ENCODE measurements at regions not wholly inside any gene's neighbourhood (a gene's known extent, or its start where the extent isn't known, plus 50 kb on each side); places are given as distances from the start of the nearest gene placed in this dataset.

DNA sequence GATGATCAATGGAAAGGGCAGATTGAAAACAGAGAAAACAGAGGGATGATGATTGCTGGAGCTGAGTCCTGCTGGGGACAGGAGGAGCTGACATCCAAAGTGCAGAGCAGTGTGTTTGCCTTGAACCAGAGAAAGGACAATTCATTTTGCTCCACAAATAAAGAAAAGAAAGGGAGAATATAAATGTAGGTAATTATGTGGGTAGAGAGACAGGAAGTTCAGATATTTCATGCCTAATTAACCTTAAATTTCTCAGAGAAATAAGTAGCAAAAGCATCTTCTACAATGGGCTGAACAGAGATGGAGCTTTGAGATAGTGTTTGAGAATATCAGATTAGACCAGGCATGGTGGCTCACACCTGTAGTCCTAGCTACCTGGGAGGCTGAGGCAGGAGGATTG, 93.2 kb downstream of the TNFSF18 start:
- DNase-seq = no peak
- ATAC-seq (ENCODE audit: low read depth in 2 of 2) = no peak
- Mint-ChIP-seq H3K9me3 (peaks cover 0 to 3% (median 0%) of the 10 kb centered on the region in 7 donors), H3K27me3 (peaks cover 17% of the 10 kb centered on the region), H3K4me3 (no peak overlapping the region), H3K36me3 (no peaks in the 10 kb centered on the region), H3K4me1 (peaks cover 0 to 2% (median 0%) of the 10 kb centered on the region in 4 donors), H3K27ac (no peak overlapping the region)
- Histone ChIP-seq H3K36me3 (ENCODE audit: control insufficient read depth, insufficient read depth, low read length) (no peaks in the 10 kb centered on the region), H3K27ac (ENCODE audit: insufficient read depth, low read length, poor library complexity, severe bottlenecking) (no peak overlapping the region), H3K9me3 (ENCODE audit: control insufficient read depth in 2 of 2, low read length in 2 of 2) (no peaks in the 10 kb centered on the region), H3K4me3 (ENCODE audit: low read depth, low read length) (no peak overlapping the region), H3K4me1 (ENCODE audit: control insufficient read depth, insufficient read depth, low read length, poor library complexity, severe bottlenecking) (no peaks in the 10 kb centered on the region), H3K27me3 (ENCODE audit: control insufficient read depth, insufficient read depth, low read length) (peaks cover 2% of the 10 kb centered on the region)

GRCh38 chr1:172959571-172959970, 91.2 kb downstream of the TNFSF18 start:
- Mint-ChIP-seq H3K27me3 (peaks cover 17% of the 10 kb centered on the region), H3K27ac (no peak overlapping the region), H3K9me3 (peaks cover 0 to 3% (median 0%) of the 10 kb centered on the region in 7 donors), H3K4me1 (peaks cover 0 to 2% (median 0%) of the 10 kb centered on the region in 4 donors), H3K36me3 (no peaks in the 10 kb centered on the region), H3K4me3 (no peak overlapping the region)
- Histone ChIP-seq H3K27ac (ENCODE audit: insufficient read depth, low read length, poor library complexity, severe bottlenecking) (no peak overlapping the region), H3K27me3 (ENCODE audit: control insufficient read depth, insufficient read depth, low read length) (peaks cover 2% of the 10 kb centered on the region), H3K4me3 (ENCODE audit: low read depth, low read length) (no peak overlapping the region), H3K36me3 (ENCODE audit: control insufficient read depth, insufficient read depth, low read length) (no peaks in the 10 kb centered on the region), H3K9me3 (ENCODE audit: control insufficient read depth in 2 of 2, low read length in 2 of 2) (no peaks in the 10 kb centered on the region), H3K4me1 (ENCODE audit: control insufficient read depth, insufficient read depth, low read length, poor library complexity, severe bottlenecking) (no peaks in the 10 kb centered on the region)
- DNase-seq = no peak
- ATAC-seq (ENCODE audit: low read depth in 2 of 2) = no peak

DNA sequence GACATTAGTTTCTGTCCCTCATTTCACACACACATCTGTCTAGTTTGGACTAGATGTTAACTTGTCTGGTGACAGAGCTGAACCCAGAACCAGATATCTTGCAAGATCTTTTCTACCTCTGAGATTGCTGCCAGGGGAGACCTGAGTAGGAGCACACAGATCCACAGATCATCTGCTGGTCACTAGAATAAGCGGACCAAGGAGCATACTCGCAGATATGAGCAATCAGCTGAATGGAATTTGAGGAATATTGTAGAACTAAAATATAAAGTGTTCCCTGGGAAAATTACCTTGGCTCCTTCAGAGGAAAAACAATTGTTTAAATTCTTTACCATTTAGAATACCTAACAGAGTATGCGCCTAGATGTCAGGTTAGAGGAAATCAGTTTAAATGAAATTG, 90.7 kb downstream of the TNFSF18 start:
- Histone ChIP-seq H3K4me1 (ENCODE audit: control insufficient read depth, insufficient read depth, low read length, poor library complexity, severe bottlenecking) (no peaks in the 10 kb centered on the region), H3K9me3 (ENCODE audit: control insufficient read depth in 2 of 2, low read length in 2 of 2) (no peaks in the 10 kb centered on the region), H3K4me3 (ENCODE audit: low read depth, low read length) (no peak overlapping the region), H3K27me3 (ENCODE audit: control insufficient read depth, insufficient read depth, low read length) (peaks cover 2% of the 10 kb centered on the region), H3K27ac (ENCODE audit: insufficient read depth, low read length, poor library complexity, severe bottlenecking) (no peak overlapping the region), H3K36me3 (ENCODE audit: control insufficient read depth, insufficient read depth, low read length) (no peaks in the 10 kb centered on the region)
- DNase-seq (no peak), ATAC-seq (ENCODE audit: low read depth in 2 of 2) (no peak)
- peaks cover 16% of the 10 kb centered on the region for H3K27me3 Mint-ChIP-seq
- no peak overlapping the region for H3K27ac Mint-ChIP-seq
- no peak overlapping the region for H3K4me3 Mint-ChIP-seq
- H3K9me3 Mint-ChIP-seq = peaks cover 0 to 3% (median 0%) of the 10 kb centered on the region in 7 donors
- H3K36me3 Mint-ChIP-seq = no peaks in the 10 kb centered on the region
- H3K4me1 Mint-ChIP-seq = peaks cover 0 to 2% (median 0%) of the 10 kb centered on the region in 4 donors

GRCh38 chr1:172960454-172961208, 90.1 kb downstream of the TNFSF18 start:
- H3K9me3 ChIP-seq (ENCODE audit: control insufficient read depth in 2 of 2, low read length in 2 of 2) = no peaks in the 10 kb centered on the region
- no peak overlapping the region for H3K27ac Mint-ChIP-seq
- H3K4me3 Mint-ChIP-seq = no peak overlapping the region
- peaks cover 13% of the 10 kb centered on the region for H3K27me3 Mint-ChIP-seq
- DNase-seq = no peak
- H3K4me3 ChIP-seq (ENCODE audit: low read depth, low read length) = no peak overlapping the region
- no peaks in the 10 kb centered on the region for H3K36me3 ChIP-seq (ENCODE audit: control insufficient read depth, insufficient read depth, low read length)
- H3K36me3 Mint-ChIP-seq = no peaks in the 10 kb centered on the region
- ATAC-seq (ENCODE audit: low read depth in 2 of 2) = no peak
- peaks cover 0 to 2% (median 0%) of the 10 kb centered on the region in 4 donors for H3K4me1 Mint-ChIP-seq
- no peaks in the 10 kb centered on the region for H3K4me1 ChIP-seq (ENCODE audit: control insufficient read depth, insufficient read depth, low read length, poor library complexity, severe bottlenecking)
- peaks cover 2% of the 10 kb centered on the region for H3K27me3 ChIP-seq (ENCODE audit: control insufficient read depth, insufficient read depth, low read length)
- peaks cover 0 to 3% (median 0%) of the 10 kb centered on the region in 7 donors for H3K9me3 Mint-ChIP-seq
- no peak overlapping the region for H3K27ac ChIP-seq (ENCODE audit: insufficient read depth, low read length, poor library complexity, severe bottlenecking)

- no peaks in the 10 kb centered on the region for H3K36me3 Mint-ChIP-seq
- no peak overlapping the region for H3K27ac Mint-ChIP-seq
- H3K4me1 Mint-ChIP-seq = peaks cover 0 to 6% (median 0%) of the 10 kb centered on the region in 4 donors
- no peak overlapping the region for H3K4me3 ChIP-seq (ENCODE audit: low read depth, low read length)
- H3K4me1 ChIP-seq (ENCODE audit: control insufficient read depth, insufficient read depth, low read length, poor library complexity, severe bottlenecking) = no peaks in the 10 kb centered on the region
- H3K27me3 ChIP-seq (ENCODE audit: control insufficient read depth, insufficient read depth, low read length) = peaks cover 2% of the 10 kb centered on the region
- ATAC-seq (ENCODE audit: low read depth in 2 of 2) = no peak
- H3K9me3 Mint-ChIP-seq = peaks cover 0 to 6% (median 0%) of the 10 kb centered on the region in 7 donors
- H3K27ac ChIP-seq (ENCODE audit: insufficient read depth, low read length, poor library complexity, severe bottlenecking) = no peak overlapping the region
- no peaks in the 10 kb centered on the region for H3K9me3 ChIP-seq (ENCODE audit: control insufficient read depth in 2 of 2, low read length in 2 of 2)
- no peaks in the 10 kb centered on the region for H3K36me3 ChIP-seq (ENCODE audit: control insufficient read depth, insufficient read depth, low read length)
- no peak for DNase-seq
- peaks cover 13% of the 10 kb centered on the region for H3K27me3 Mint-ChIP-seq
- no peak overlapping the region for H3K4me3 Mint-ChIP-seq
Measured at GRCh38 chr1:172964864-172965263, 85.9 kb downstream of the TNFSF18 start.

DNA sequence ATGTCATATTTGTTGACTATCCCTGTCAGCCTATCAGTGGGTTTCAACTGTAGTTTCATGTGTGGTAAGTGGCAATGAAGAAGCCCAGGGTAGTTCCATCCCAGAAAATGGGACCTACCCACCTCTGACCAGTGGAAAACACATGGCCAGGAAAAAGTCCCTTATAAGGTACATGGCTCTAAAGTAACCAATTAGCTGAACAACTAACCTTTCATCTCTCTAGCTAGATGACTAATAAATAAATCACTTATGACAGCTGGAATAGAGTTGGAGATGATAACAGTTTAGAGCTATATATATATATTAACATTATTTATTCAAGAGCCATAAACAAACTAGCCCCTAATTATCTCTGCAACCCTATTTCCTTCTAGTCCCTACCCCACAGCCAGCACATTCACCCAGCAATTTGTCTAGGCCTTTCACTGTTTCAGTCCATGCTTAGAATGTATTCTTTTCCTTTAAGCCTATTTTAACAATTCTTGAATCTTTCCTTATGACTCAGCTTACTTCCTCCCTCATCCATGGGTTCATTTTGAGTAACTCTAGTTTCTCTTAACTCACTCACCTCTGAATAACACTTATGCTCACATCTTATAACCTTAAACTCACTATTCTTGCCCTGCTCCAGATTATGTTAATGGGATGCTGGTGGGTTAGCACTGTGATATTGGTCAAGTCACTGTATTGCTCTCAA, 83.7 kb downstream of the TNFSF18 start:
- H3K27ac Mint-ChIP-seq = peak overlapping the region in 1 of 3 donors; percentile 1
- ATAC-seq (ENCODE audit: low read depth in 2 of 2) = no peak
- no peaks in the 10 kb centered on the region for H3K36me3 Mint-ChIP-seq

DNA sequence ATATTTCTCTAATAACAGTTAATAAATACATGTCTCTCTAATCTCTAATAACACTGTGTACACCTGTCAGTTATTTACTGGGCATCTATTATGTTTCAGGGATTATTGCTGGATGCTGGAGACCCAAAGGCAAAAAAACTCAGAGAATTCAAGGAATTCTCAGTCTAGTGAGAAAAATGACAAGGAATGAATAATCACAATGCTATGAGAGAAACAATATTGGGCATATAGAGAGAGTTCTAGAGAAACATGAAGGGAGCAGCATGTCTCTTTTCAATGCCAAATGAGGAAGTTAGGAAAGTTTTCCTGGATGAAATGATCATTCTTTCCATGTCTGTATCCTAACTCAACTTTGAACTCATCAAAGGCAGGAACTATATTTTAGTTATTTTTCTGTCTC, 82.8 kb downstream of the TNFSF18 start:
- H3K27me3 Mint-ChIP-seq = peaks cover 12% of the 10 kb centered on the region
- Histone ChIP-seq H3K27ac (ENCODE audit: insufficient read depth, low read length, poor library complexity, severe bottlenecking) (no peak overlapping the region), H3K36me3 (ENCODE audit: control insufficient read depth, insufficient read depth, low read length) (no peaks in the 10 kb centered on the region), H3K4me1 (ENCODE audit: control insufficient read depth, insufficient read depth, low read length, poor library complexity, severe bottlenecking) (no peaks in the 10 kb centered on the region), H3K27me3 (ENCODE audit: control insufficient read depth, insufficient read depth, low read length) (peaks cover 2% of the 10 kb centered on the region), H3K9me3 (ENCODE audit: control insufficient read depth in 2 of 2, low read length in 2 of 2) (no peaks in the 10 kb centered on the region), H3K4me3 (ENCODE audit: low read depth, low read length) (no peak overlapping the region)
- ATAC-seq (ENCODE audit: low read depth in 2 of 2) (no peak), DNase-seq (no peak)
- no peak overlapping the region for H3K27ac Mint-ChIP-seq
- peaks cover 0 to 6% (median 0%) of the 10 kb centered on the region in 4 donors for H3K4me1 Mint-ChIP-seq
- no peak overlapping the region for H3K4me3 Mint-ChIP-seq
- H3K36me3 Mint-ChIP-seq = no peaks in the 10 kb centered on the region
- peaks cover 0 to 4% (median 0%) of the 10 kb centered on the region in 7 donors for H3K9me3 Mint-ChIP-seq

More for the DNA sequence above, 83.7 kb downstream of the TNFSF18 start:
- peak in 1 of 3 donors; percentile 6 for DNase-seq
- peaks cover 0 to 6% (median 0%) of the 10 kb centered on the region in 4 donors for H3K4me1 Mint-ChIP-seq
- peaks cover 2% of the 10 kb centered on the region for H3K27me3 ChIP-seq (ENCODE audit: control insufficient read depth, insufficient read depth, low read length)
- H3K9me3 ChIP-seq (ENCODE audit: control insufficient read depth in 2 of 2, low read length in 2 of 2) = no peaks in the 10 kb centered on the region
- H3K36me3 ChIP-seq (ENCODE audit: control insufficient read depth, insufficient read depth, low read length) = no peaks in the 10 kb centered on the region
- H3K4me3 Mint-ChIP-seq = no peak overlapping the region
- peaks cover 0 to 4% (median 0%) of the 10 kb centered on the region in 7 donors for H3K9me3 Mint-ChIP-seq
- no peak overlapping the region for H3K4me3 ChIP-seq (ENCODE audit: low read depth, low read length)
- peaks cover 12% of the 10 kb centered on the region for H3K27me3 Mint-ChIP-seq
- H3K27ac ChIP-seq (ENCODE audit: insufficient read depth, low read length, poor library complexity, severe bottlenecking) = no peak overlapping the region
- no peaks in the 10 kb centered on the region for H3K4me1 ChIP-seq (ENCODE audit: control insufficient read depth, insufficient read depth, low read length, poor library complexity, severe bottlenecking)
